NCI-H2107 (cell line): ENCODE measurements at regions not wholly inside any gene's neighbourhood (a gene's known extent, or its start where the extent isn't known, plus 50 kb on each side); places are given as distances from the start of the nearest gene placed in this dataset.
"Not testable (repeated sequence)": the region's sequence is repeated elsewhere in the genome, so short reads cannot be mapped to it uniquely, and the experiment has no call there.

Source experiments
- DNase-seq: peaks from one replicate; lab custom pipeline; 2025; lab: John Stamatoyannopoulos, UW

- no peak for DNase-seq
These were observed 217.6 kb upstream of the THUMPD2 start for GRCh38 chr2:39996653-39997080.

- DNase-seq = no peak
These were observed 216.1 kb upstream of the THUMPD2 start for GRCh38 chr2:39995005-39995737.

GRCh38 chr2:39994151-39994550, 215.1 kb upstream of the THUMPD2 start:
- DNase-seq = no peak

DNA sequence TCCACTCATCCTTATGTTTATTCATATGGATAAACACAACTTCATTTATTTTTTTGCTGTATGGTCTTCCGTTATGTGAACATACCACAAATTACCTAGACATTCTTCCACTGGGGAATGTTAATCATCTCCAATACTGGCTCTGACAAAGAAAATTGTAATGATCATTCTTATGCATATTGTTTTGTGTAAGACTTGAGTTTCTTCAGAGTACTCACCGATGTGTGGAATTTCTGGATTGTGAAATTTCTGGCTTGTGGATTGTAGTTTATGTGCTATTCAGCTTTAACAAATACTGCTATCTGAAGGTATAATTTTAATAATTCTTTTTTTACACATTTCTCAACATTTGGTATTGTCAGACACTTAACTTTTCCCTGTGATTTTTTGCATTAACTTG, 212.2 kb upstream of the THUMPD2 start:
- no peak for DNase-seq

DNA sequence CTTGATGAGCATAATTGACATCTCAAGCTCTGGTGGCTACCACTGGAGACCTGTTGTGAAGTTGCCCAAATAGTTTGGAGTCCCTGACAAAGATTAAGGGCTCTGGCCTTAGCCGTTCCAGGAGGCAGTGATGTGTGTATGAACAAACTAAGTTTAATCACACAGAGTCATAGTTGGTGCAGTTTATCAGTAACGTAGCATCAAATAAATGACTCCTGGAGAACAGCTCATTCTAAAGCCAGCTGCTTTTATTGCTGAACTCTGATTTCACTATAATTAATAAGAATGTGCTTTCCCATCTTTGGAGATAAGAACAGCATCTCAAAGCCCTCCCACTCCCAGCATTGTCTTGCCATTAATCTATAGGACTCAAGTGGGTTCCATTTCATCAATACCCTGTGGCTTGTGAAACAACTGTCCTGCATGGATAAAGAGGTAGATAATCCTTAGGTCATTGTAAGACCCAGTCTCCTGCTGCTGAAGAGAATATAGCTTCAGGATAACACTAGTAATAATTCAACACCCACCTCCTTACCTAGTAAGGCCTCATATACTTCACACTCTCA, 211.4 kb upstream of the THUMPD2 start:
- DNase-seq = no peak

DNA sequence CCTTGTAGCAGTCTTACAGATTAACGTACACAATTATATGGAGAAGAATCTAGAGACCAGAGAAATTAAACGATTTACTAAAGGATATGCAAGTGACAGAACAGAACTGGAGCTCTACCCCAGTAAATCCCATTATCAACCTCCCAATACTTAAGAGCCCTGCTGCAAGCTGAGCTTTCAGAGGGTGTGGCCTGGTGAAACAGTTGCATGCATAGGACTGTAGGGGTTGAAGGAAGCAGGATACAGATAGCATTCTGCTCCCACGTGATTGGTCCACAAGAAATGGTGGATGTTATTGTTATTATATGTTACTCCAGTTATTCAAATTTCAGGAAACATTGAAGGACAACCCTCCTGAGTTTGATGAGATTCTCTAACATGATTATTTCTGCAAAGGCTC, 210.8 kb upstream of the THUMPD2 start:
- DNase-seq = no peak

- DNase-seq = no peak
These were observed 202.8 kb upstream of the THUMPD2 start for GRCh38 chr2:39981883-39982311.

GRCh38 chr2:39975476-39976020, 196.5 kb upstream of the THUMPD2 start:
- DNase-seq = no peak

DNA sequence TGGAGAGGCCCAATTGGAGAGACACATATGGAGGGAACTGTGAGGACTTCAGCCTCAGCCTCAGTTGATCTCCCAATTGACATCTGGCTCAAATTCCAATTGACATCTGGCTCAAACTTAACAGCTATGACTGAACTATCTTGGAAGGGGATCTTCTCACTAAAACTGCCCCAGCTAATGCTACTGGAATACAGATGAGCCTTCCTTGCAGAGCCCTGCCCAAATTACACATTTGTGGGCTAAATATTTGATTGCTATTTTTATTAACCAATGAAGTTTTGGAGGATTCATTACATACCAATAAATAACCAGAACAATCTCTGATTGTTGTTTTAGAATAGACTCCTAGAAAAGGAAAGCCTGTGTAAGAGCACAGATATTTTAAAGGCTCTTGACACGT, 189.0 kb upstream of the THUMPD2 start:
- no peak for DNase-seq

DNA sequence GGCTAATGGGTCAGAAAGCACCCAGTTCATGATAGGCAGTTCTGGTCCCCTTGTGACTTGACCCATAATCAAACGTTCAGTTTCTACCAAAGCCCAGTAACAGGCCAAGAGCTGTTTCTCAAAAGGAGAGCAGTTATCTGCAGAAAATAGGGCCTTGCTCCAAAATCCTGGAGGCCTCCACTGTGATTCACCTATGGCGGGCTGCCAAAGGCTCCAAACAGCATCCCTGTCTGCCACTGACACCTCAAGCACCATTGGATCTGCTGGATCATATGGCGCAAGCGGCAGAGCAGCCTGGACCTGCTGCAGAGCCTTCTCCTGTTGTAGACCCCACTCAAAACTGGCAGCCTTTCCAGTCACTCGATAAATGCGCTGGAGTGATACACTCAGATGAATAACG, 181.6 kb upstream of the THUMPD2 start:
- DNase-seq = not testable (repeated sequence)

DNA sequence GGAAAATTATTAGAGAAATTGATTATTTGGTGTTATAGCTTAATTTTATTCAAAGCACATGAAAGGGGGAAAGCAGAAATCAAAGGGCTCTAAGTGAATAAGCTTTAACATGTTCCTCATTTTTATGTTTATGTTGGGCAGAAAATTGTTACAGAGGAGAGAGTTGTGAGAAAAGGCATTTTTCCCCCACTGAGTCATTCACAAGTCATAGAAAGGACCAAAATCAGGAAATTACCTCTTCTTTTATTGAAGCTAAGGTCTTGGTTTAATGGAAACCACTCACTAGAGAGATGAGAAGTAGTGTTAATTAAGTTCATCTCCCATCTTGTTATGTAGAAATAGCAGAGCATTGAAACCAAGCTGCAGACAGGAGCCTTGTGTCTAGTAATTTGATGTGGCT, 175.3 kb upstream of the THUMPD2 start:
- DNase-seq = no peak

GRCh38 chr2:39949131-39949530, 170.1 kb upstream of the THUMPD2 start:
- DNase-seq = no peak

GRCh38 chr2:39948016-39948719, 169.1 kb upstream of the THUMPD2 start:
- no peak for DNase-seq

- no peak for DNase-seq
These were observed 168.4 kb upstream of the THUMPD2 start for GRCh38 chr2:39947294-39948015.

DNA sequence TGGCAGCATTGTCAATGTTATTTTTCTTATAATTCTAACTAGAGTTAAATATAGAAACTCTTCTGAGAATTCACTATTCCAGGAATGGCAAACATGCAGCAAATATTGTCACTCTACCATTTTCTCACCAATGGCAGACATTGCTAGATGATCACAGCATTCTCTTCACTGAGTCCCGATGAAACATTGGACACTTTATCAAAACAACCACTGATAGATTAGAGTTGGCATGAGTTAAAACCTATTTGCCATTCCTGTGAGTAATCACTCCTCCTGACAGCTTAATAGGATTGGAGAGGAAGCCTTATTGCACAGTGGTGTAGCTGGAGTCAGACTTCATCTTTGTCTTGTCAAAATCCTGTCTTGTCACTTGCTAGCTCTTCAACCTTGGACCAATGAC, 163.9 kb upstream of the THUMPD2 start:
- DNase-seq = no peak

DNA sequence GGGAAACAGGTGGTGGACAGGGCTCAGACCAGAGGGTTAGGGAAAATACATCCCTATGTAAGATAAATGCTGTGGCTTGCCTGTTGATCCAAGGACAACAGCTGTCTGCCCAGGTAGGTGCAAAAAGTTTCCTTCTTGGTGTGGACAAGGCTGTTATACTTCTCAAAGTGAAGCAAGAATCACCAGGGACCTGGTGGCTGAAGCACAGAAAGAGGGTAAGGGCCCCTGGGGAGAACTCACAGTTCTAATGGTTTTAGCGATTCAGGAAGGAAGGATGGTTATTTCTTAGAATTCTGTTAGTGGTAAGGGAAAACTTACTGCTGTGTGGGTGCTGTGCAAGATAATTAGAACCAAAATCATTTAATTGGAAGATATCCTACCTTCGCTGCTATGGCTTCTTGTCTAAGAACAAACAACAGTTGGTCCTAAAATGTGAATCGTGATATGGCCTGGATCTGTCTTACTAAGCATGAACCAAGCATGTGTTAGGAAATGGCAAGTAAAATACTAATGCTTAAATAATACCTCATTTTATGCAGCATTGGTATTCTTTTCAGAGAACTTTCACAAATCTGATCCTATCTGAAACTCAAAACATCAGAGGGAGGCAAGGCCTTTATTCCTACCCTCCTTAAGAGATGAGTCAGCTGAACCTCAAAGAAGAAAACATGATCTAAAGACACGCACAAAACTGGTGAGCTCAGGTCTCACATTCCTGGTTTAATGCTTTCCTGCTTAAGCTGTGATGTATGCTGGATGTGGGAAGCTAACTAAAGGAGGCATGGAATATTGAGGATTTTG, 159.2 kb upstream of the THUMPD2 start:
- no peak for DNase-seq

- no peak for DNase-seq
These were observed 158.6 kb upstream of the THUMPD2 start for GRCh38 chr2:39937621-39938020.

GRCh38 chr2:39934851-39935250, 155.8 kb upstream of the THUMPD2 start:
- DNase-seq = no peak

- DNase-seq = no peak
These were observed 154.1 kb upstream of the THUMPD2 start for GRCh38 chr2:39933196-39933595.

GRCh38 chr2:39932198-39932597, 153.1 kb upstream of the THUMPD2 start:
- no peak for DNase-seq

DNA sequence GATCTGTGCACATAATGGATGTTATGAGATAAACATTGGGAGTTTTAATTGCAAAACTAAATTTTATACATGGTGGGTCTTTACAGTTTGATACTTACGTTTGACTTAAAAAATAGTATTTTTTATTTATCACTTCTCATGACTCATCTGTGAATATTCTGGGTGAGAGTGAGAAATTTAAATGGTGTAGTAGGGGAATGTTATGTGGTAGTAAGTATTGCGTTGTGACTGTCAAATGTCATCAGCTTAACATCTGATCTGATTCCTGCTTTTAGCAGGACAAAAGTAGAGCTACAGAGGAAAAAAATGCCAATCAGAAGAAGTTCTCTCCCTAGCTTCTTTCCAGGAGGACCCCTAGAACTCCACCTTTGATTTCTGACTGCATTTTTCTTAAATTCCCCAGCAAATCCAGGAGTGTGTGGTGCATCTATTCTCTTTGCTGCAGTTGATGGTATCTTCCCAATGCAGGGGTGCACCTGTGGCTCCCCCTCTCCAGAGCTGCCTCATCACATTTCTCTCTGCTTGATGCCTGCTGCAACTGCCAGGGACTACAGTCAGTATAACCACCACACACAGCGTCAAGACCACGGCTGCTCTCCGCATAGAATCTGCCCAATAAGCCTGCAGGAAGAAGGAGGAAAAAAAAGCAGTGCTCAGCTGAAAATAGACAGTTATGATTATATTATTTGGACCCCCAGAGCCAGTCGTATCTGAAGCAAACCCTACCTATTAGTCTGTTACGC, 151.3 kb upstream of the THUMPD2 start:
- no peak for DNase-seq
